Neural cell (in vitro differentiated cells): ENCODE measurements at regions not wholly inside any gene's neighbourhood (a gene's known extent, or its start where the extent isn't known, plus 50 kb on each side); places are given as distances from the start of the nearest gene placed in this dataset.

Experiments used
- H2AFZ ChIP-seq: fragments of 200-600, 300-800 bp; sonication (generic), shearing (Covaris generic); 2 replicates; pipeline ENCODE4 v1.6.0; 2014; ENCODE audit warnings: low read depth, mild to moderate bottlenecking, antibody characterized with exemption, low read length, moderate library complexity
- H3F3A ChIP-seq: fragments of 200-600 bp; shearing (Covaris generic); 2 replicates; pipeline ENCODE4 v1.6.1; 2016; ENCODE audit warnings: mild to moderate bottlenecking, moderate library complexity, mixed read lengths, antibody characterized with exemption, low read length; ENCODE audit not compliant: insufficient read depth, poor library complexity, severe bottlenecking
- H3K27ac ChIP-seq: fragments of 200-600, 300-800 bp; sonication (generic), shearing (Covaris generic); 2 replicates; pipeline ENCODE4 v1.5.1; 2014; ENCODE audit warnings: mild to moderate bottlenecking, low read length, moderate library complexity
- H3K27me3 ChIP-seq: fragments of 300-800, 200-600 bp; sonication (generic), shearing (Covaris generic); 2 replicates; pipeline ENCODE4 v1.6.0; 2014; ENCODE audit warnings: mild to moderate bottlenecking, low read depth, low read length, moderate library complexity; ENCODE audit not compliant: insufficient read depth
- H3K36me3 ChIP-seq: fragments of 300-800, 200-600 bp; sonication (generic), shearing (Covaris generic); 2 replicates; pipeline ENCODE4 v1.5.1; 2014; ENCODE audit warnings: mild to moderate bottlenecking, antibody characterized with exemption, low read length, moderate library complexity; ENCODE audit not compliant: insufficient read depth
- H3K4me2 ChIP-seq: fragments of 300-800, 200-600 bp; sonication (generic), shearing (Covaris generic); 2 replicates; pipeline ENCODE4 v1.6.0; 2014; ENCODE audit warnings: mild to moderate bottlenecking, low read length
- H3K4me3 ChIP-seq: fragments of 300-800, 200-600 bp; sonication (generic), shearing (Covaris generic); 2 replicates; pipeline ENCODE4 v1.5.1; 2014; ENCODE audit warnings: mild to moderate bottlenecking, low read length, moderate library complexity
- H3K79me2 ChIP-seq: fragments of 200-600 bp; shearing (Covaris generic); replicated peaks from 2 replicates; pipeline ENCODE4 v1.6.0; 2014; ENCODE audit warnings: mild to moderate bottlenecking, low read length, moderate library complexity; ENCODE audit not compliant: insufficient read depth
- H3K9ac ChIP-seq: fragments of 300-800, 200-600 bp; sonication (generic), shearing (Covaris generic); 2 replicates; pipeline ENCODE4 v1.6.1; 2016; ENCODE audit warnings: mild to moderate bottlenecking, low read length, mixed read lengths
- H3K9me2 ChIP-seq: fragments of 200-600 bp; shearing (Covaris generic); 2 replicates; pipeline ENCODE4 v1.6.1; 2016; ENCODE audit warnings: mild to moderate bottlenecking, low read length, mixed read lengths; ENCODE audit not compliant: insufficient read depth
- H3K9me3 ChIP-seq: fragments of 200-600, 300-800 bp; sonication (generic), shearing (Covaris generic); 2 replicates; pipeline ENCODE4 v1.6.1; 2016; ENCODE audit warnings: mild to moderate bottlenecking, mixed run types, low read length, moderate library complexity, mixed read lengths
- H4K20me1 ChIP-seq: fragments of 200-600 bp; shearing (Covaris generic); 2 replicates; pipeline ENCODE4 v1.6.1; 2016; ENCODE audit warnings: mild to moderate bottlenecking, mixed run types; ENCODE audit not compliant: insufficient read depth
- CTCF ChIP-seq: fragments of 450-650 bp; IDR thresholded peaks from 2 replicates; pipeline ENCODE4 v1.5.1; 2014; ENCODE audit warnings: antibody characterized with exemption, mild to moderate bottlenecking, moderate library complexity; ENCODE audit not compliant: poor library complexity, severe bottlenecking
- EP300 ChIP-seq: fragments of 450-650 bp; conservative IDR thresholded peaks from 2 replicates; pipeline ENCODE4 v1.6.1; 2014; ENCODE audit warnings: antibody characterized with exemption, mild to moderate bottlenecking, moderate library complexity; ENCODE audit not compliant: poor library complexity, severe bottlenecking
- EZH2 ChIP-seq: fragments of 200-600, 300-800 bp; shearing (Covaris generic), sonication (generic); IDR thresholded peaks from 2 replicates; pipeline ENCODE4 v1.6.1; 2014; ENCODE audit warnings: antibody characterized with exemption, low read length, borderline replicate concordance, mild to moderate bottlenecking; ENCODE audit not compliant: insufficient read depth, poor library complexity, severe bottlenecking
- MXI1 ChIP-seq: fragments of 450-650 bp; conservative IDR thresholded peaks from 2 replicates; pipeline ENCODE4 v1.6.1; 2014; ENCODE audit warnings: antibody characterized with exemption, mild to moderate bottlenecking; ENCODE audit not compliant: poor library complexity, severe bottlenecking
- POLR2AphosphoS5 ChIP-seq: IDR thresholded peaks from 2 replicates; pipeline ENCODE4 v1.6.1; 2012
- RAD21 ChIP-seq: fragments of 450-650 bp; conservative IDR thresholded peaks from 2 replicates; pipeline ENCODE4 v1.6.1; 2014; ENCODE audit warnings: antibody characterized with exemption, mild to moderate bottlenecking, moderate library complexity
- REST ChIP-seq: IDR thresholded peaks from 2 replicates; pipeline ENCODE4 v1.6.1; 2012; ENCODE audit warnings: borderline replicate concordance
- SMC3 ChIP-seq: fragments of 450-650 bp; conservative IDR thresholded peaks from 2 replicates; pipeline ENCODE4 v1.6.1; 2014; ENCODE audit warnings: antibody characterized with exemption, mild to moderate bottlenecking, moderate library complexity; ENCODE audit not compliant: poor library complexity
- TAF1 ChIP-seq: IDR thresholded peaks from 2 replicates; pipeline ENCODE4 v1.6.1; 2012; ENCODE audit warnings: low read depth

GRCh38 chr18:43797347-43797746 lies 520.1 kb upstream of the SYT4 start:
- TF ChIP-seq MXI1 (no peak), RAD21 (no peak), SMC3 (no peak), EP300 (no peak), CTCF (no peak), REST (no peak), POLR2AphosphoS5 (no peak), EZH2 (no peak), TAF1 (no peak)
- H3F3A ChIP-seq = no peaks in the 10 kb centered on the region

GRCh38 chr18:43800584-43800983 lies 523.3 kb upstream of the SYT4 start:
- H3K27ac ChIP-seq = no peak overlapping the region
- no peaks in the 10 kb centered on the region for H3K9me3 ChIP-seq
- no peaks in the 10 kb centered on the region for H3K79me2 ChIP-seq
- no peaks in the 10 kb centered on the region for H3F3A ChIP-seq
- H3K36me3 ChIP-seq = no peaks in the 10 kb centered on the region
- H3K27me3 ChIP-seq = no peaks in the 10 kb centered on the region
- no peak overlapping the region for H3K9ac ChIP-seq
- H3K9me2 ChIP-seq = no peaks in the 10 kb centered on the region
- no peaks in the 10 kb centered on the region for H4K20me1 ChIP-seq
- no peak overlapping the region for H3K4me2 ChIP-seq
- TF ChIP-seq TAF1 = no peak
- TF ChIP-seq SMC3 = no peak
- TF ChIP-seq POLR2AphosphoS5 = no peak
- no peak for TF ChIP-seq CTCF
- no peak for TF ChIP-seq EZH2
- H2AFZ ChIP-seq = no peak overlapping the region
- no peak overlapping the region for H3K4me3 ChIP-seq

More at GRCh38 chr18:43797347-43797746, 520.1 kb upstream of the SYT4 start:
- Histone ChIP-seq H3K9me2 (no peaks in the 10 kb centered on the region), H3K4me2 (no peak overlapping the region), H3K79me2 (no peaks in the 10 kb centered on the region), H3K9ac (no peak overlapping the region), H3K36me3 (no peaks in the 10 kb centered on the region), H3K9me3 (no peaks in the 10 kb centered on the region), H3K27me3 (no peaks in the 10 kb centered on the region), H2AFZ (no peak overlapping the region), H3K27ac (no peak overlapping the region), H4K20me1 (no peaks in the 10 kb centered on the region), H3K4me3 (no peak overlapping the region)
